ENCODE measurements at regions not wholly inside any gene's neighbourhood (a gene's known extent, or its start where the extent isn't known, plus 50 kb on each side); places are given as distances from the start of the nearest gene placed in this dataset.
"Not testable (repeated sequence)": the region's sequence is repeated elsewhere in the genome, so short reads cannot be mapped to it uniquely, and the experiment has no call there.

DNA sequence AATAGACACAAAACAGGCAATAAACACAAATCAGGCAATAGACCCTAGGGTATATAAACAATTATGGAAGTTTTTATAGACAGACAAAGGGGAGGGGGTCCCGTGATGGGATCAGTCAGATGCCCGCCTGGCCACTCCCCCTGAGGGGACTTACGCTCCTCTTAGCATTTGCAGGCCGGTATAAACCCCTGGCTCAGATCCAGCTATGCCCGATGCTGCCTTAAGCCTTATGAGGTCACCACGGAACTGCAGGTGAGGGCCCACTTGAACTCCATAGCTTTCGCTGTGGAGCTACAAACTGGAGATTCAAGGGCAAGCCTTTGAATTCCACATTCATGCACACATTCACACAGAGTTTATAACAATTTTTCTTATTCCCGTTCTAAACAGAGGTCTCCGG is 340.5 kb upstream of the USP9Y start:
- no peak for DNase-seq

DNA sequence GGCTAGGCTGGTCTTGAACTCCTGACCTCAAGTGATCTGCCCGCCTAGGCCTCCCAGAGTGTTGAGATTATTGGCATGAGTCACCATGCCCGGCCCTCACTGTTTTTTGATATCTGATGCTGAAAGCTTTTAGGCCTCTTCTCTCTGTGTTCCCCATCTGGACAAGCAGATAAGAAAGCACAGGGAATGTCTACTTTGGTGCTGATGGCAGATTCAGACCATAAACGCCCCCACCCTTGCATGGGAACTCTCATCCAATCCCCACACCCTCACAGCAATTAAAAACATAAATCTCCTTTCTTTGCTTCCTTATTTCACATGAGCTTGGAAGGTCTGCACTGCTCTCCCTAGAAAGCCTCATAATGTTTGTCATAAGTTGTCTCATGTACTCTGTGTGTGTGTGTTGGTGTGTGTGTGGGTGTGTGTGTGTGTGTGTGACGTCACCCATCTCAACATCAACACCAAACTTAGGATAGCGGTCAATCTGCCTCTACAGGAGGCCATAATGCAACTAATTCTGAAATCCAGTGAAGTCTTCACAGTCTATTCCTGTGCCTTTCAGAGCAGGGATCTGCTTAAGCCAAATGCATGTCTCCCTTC is 335.6 kb upstream of the USP9Y start:
- DNase-seq: no peak

DNA sequence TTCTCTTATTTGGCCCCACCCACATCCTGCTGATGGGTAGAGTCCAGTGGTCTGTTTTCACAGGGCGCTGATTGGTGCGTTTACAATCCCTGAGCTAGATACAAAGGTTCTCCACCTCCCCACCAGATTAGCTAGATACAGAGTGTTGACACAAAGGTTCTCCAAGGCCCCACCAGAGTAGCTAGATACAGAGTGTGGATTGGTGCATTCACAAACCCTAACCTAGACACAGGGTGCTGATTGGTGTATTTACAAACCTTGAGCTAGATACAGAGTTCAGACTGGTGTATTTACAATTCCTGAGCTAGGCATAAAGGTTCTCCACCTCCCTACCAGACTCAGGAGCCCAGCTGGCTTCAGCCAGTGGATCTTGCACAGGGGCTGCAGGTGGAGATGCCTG is 326.4 kb upstream of the USP9Y start:
- not testable (repeated sequence) for DNase-seq

DNA sequence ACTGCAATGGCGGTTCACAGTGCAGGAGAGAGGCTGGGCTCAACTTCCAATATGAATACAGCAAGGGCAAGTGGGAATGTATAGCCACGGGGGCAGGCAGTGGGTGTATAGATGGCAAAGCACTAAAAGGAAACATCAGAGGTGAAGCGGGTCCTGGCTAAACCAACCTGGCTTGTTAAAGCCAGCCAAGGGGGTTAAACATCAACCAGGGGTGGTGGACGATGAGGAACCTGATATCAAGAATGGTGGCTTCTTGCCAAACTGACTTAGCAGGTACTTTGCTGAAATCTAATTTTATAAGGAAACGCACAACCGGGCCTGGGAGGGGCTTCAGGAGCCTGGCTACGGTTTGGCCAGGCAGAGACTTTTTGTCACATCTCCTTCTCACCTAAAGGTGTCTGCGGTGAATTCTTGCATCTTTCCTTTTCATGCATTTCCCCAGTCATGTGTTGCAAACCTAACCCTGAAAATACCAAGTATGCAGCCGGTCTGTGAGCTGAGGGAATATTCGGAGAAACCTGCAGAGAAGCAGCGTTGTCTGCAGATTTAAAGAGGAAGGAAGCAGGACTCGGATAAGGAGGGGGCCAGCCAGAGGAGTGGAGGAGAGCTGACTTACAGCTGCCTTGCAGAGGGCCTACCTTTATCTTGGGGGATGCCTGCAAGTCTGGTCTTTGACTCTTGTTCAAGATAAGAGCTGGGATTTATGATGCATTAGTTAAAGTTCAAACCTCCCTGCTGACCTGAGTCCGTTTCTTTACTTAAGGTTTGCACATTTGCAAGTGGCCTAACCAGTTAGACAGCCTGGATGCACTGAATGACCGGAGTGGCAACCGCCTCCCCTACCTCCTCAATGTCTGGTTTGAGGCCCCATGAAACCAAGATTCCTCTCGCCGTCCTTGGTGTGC is 309.1 kb upstream of the USP9Y start:
- peak; percentile 0 to 20 (median 9) for DNase-seq

DNA sequence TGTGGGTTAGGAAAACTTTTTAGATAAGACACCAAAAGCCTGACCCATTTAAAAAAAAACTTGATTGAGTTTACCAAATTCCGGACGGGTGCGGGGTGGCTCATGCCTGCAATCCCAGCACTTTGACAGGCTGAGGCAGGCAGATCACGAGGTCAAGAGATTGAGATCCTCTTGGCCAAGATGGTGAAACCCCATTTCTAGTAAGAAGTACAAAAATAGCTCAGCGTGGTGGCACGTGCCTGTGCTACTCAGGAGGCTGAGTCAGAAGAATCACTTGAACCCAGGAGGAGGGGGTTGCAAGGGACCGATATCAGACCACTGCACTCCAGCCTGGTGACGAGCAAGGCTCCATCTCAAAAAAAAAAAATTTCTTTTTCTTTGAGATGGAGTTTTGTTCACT is 307.8 kb upstream of the USP9Y start:
- DNase-seq: peak in 3 of 4 experiments; percentile 1 to 24 (median 9)

DNA sequence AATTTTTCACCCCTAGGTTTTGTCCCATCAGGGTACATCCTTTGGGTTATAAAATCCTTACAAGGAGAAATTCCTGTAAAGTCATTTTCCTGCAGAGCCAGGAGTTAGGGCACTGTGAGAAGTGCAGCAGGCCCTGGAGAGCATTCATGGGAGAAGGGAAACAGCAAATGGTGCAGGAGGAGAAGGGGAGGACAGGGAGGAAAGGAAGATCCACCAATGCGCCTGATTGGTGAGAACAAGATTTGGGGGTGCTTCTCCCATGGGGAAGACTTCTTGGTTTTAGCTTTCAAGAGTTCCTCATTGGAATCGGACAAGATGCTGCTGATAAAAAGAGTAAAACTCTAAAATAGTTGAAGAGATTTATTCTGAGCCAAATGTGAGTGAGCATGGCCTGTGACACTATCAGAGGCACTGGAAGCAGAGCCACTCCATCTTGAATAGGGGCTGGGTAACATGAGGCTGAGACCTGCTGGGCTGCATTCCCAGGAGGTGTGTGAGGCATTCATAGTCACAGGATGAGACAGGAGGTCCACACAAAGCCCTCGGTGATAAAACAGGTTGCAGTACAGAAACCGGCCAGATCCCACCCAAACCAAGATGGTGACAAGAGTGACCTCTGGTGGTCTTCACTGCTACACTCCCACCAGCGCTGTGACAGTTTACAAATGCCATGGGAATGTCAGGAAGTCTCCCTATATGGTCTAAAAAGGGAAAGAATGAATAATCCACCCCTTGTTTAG is 305.5 kb upstream of the USP9Y start:
- DNase-seq: not testable (repeated sequence)

DNA sequence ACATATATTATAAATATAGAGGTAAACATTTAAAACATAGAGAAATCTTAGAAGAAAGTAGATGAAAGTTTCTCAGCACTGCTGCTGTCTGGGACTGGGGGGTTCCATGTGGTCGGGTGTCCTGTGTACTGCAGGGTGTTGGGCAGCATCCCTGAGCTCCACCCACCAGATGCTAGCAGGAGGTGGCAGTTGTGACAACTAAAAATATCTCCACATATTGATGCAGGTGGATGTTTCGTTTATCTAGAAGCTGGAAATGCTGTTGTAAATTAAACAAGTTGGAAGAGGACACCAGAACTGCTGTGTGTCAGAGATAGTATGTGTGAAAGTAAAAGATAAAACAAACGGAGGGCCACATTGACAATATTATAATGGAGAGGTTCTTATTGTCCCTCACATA is 297.1 kb upstream of the USP9Y start:
- DNase-seq: no peak

DNA sequence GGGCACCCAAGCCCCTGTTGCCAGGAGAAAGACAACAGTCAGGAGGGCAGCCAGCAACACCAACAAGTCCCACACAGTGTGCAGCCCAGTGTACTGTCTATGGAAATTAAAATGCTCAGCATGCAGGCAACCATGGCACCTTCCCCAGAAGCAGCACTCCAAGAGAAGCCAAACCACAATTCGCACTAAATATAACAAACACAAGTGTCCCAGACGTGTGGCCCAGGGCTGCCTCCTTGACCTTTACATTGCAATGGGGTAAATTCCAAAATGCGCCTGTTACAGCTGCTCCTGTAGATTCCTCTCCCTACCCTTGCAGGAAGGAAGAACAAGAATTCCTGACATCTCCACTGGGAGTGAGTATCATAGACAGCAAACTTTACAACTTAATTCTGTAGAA is 292.8 kb upstream of the USP9Y start:
- DNase-seq: no peak

DNA sequence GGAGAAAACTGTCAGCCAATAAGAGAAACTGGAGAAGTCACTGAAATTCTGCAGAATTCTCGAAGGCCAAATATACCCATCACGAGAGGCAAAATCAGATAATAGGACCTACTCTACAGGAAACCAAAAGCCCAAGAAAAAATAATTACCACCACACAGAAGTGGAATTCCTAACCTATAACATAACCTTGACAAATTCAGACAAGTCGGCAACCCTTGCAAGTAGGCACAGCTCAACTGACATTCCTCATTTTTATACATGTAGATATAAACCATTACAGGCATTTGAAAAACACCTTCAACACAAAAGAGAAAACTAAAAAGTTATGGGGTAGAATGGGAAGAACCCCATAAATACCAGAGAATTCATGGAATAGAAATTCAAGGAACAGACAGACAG is 290.3 kb upstream of the USP9Y start:
- DNase-seq: no peak

DNA sequence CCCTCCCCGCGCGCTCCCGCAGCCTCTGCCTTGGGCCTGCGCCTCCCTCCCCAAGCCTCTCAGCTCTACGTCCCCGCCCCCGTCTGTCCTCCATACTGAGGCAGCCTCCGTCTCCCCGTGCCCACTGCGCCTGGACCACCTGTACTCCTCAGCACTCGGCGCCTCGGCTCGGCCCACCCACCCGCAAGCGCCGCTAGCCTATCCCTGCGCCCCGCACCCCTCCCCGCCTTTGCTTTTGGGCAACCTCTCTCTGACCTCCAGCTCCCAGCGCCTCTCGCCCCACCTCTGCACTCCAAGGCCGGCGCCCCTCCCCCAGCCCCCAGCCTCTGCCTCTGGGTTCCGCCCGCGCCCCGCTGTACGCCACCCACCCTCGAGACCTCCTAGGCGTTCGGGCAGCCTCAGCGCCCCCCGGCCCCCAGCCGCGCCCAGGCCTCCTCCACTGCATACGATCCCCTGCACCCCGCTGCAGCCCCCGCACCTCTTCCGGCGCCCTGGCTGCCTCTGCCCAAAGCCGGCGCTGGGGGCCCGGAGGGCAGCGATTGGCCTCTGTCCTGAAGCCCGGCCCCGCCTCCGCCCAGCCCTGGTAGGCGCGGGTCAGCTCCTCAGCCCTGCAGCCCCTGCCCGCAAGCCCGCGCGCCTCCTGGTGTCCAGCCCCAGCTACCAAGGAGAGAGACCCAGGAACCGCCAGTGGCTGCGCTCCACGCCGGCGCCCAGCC is 279.8 kb upstream of the USP9Y start:
- peak; percentile 0 to 38 (median 6) for DNase-seq

DNA sequence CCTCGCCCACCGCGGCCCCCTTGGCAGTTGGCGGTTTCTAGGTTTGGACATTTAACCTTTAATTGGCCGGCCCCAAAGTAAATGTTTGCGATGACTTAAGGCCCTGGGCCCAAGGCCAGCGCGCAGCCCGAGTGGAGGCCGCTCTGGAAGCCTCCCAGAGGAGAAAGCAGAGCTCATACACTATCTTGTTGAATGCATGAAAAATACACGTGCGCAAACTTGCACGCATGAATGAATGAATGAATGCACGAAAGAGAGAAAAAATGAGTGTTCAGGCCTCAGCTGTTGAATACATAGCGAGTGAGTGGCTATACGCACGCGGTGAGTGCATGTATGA is 279.3 kb upstream of the USP9Y start:
- no peak for DNase-seq

DNA sequence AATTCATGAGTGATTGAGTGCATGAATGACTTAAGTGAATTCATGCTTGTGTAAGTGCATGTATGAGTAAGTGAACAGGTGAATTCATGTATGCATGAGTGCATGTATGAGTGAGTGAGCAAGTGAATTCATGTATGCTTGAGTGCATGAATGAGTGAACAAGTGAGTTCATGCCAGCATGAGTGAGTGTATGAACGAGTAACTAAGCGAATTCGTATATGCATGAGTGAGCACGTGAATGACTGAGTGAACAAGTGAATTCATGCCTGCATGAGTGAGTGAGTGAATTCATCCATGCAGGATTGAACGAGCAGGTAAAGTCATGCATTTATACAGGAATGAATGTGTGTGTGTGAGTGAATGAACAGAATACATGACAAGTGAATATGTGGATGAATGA is 278.5 kb upstream of the USP9Y start:
- no peak for DNase-seq

DNA sequence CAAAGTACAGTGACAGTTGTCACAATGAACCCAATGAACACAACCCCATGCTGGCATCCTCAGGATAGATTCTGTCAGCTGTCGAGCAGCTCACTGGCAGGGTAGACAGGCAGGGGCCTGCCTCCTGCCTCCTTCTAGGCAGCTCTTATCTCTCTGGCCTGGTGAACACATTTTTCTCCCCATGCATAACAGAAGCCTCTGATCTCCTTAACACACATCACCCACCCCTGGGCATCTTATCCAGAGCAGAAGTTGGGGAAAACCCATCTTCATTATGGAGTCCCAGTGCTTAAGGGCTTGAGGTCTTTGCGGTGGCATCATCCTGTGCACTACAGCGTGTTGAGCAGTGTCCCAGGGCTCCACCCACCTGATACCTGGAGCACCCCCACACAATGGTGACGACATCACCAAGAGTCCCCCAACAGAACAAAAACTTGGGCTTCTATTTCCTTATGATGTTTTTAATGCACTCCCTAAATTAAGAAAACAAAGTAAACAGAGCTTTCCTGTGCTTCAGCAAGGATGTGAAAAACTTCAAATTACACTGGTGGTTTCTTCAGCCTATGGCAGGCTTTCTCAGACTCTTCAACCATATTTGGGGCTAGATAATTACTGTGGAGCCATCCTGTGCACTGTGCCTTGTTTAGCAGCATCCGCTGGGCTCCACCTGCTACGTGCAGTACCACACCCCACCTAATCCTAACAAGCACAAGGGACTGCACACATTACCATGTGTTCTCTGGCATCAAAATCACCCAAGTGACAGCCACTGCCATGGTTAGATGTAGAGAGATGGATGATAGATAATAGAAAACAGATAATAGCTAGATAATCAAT is 277.4 kb upstream of the USP9Y start:
- DNase-seq: no peak

DNA sequence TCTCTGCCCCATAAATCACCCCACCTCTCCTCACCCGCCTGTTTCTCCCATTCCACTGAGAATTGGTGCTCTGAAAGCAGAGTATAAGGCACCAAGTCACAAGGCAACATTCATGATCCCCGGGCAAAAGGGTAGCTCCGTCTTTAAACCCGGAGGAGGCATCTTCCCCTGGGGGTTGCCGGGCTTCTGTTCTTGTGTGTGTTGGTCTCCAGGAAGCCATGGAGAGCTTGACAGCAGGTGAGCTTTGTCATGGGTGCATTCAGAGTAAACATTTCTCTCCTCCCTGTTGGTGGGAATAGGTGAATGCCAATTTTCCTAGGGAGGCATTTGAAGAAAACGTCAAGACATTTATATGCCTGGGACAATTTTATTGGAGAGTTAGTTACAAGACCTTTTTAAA is 275.5 kb upstream of the USP9Y start:
- DNase-seq: no peak

DNA sequence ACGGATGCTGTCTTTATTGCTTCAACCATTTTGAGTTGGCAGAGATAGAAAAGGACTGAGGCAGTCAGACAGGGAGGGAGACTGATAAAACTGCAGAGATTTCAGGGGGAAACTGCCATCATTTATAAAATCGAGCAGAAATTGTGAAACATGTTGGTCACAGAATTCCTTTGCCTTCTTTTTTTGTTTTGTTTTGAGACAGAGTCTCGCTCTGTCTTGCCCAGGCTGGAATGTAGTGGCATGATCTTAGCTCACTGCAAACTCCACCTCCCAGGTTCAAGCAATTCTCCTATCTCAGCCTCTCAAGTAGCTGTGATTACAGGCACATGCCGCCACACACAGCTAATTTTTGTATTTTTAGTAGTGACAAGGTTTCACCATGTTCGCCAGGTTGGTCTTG is 273.7 kb upstream of the USP9Y start:
- no peak for DNase-seq

DNA sequence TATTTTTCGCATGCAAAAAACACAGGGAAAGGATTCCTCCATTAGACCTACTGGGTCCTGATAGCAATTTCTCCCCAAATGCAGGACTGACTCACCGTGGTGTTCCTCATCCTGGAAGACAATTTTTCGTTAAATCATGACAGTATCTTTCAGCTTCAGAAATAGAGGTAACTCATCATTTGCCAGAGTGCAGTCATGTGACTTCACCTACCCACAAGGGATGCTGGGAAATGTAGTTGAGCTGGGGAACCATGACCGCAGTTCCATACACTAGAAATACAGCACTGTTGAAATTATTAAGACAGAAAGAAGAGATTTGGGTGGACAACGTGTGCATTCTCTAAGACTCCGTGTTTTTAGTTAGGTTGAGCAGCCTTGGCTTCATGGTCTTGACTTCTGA is 269.5 kb upstream of the USP9Y start:
- DNase-seq: no peak

DNA sequence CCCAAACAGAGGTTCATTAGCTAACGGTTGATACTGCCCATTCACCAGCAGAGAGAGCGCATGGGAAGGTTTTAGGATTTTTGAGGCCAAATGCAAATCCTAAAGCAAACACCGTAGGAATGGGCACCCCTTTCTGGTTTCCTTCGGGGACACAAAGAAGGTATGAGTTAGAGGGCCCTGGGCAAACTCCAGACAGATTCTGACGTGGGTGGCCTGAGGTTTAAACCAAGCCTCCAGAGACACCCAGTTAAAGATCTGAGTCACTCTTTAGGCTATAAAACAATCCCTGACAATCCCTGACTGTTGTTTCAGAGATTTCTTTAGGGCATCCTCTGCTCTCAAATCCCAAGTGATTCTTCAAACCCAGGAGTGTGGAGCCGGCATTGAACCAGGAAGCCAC is 262.2 kb upstream of the USP9Y start:
- DNase-seq: not testable (repeated sequence)

DNA sequence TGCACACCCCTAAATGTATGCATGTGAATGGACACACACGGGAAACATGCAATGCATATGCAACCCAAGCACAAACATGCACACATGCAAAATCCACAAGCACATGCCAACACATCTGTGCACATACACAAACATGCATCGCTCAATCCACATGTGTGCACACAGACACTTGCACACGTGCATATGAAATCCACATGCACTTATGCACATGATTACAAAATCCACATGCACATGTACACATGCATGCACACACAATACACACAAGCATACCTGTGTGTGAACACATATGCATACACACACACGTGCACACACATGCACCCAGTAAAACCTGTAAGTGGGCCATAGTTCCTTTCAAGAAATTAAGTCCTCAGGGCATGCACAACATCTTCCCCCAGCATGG is 256.8 kb upstream of the USP9Y start:
- DNase-seq: no peak

DNA sequence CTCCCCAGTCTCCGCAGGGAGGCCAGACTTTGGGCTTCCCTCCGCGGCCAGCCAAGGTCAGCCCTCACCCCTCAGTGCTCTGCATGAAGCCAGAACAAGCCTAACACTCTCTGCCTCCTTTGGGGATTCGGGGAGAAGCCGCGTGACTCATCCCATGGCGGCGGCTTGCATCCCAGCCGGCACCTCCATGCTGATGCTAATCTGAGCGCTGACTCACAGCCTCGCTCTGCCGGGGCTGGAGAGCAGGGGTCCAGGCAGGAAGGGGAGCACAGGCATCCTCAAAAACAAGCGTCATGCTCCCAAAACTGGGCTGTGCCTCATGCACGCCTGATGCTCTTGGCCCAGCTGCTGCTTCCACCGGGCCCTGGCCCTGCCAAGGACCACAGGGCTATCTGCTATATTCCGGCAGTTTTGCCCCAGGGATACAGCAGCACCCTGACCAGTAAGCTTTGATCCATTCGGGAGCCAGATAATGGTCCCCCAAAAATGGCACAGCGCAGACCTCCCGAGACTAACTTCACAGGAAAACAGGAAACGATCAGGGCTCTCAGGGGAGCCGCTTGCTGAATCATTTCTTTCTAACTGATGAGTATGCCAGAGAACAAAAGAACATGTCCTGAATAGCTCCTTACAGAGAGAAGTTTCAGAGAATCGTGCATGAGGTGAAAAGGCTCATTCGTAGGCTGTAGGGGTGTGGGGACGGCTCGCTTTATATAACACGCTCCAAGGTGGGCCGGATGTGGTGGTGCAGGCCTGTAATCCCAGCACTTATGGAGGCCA is 254.4 kb upstream of the USP9Y start:
- not testable (repeated sequence) for DNase-seq

DNA sequence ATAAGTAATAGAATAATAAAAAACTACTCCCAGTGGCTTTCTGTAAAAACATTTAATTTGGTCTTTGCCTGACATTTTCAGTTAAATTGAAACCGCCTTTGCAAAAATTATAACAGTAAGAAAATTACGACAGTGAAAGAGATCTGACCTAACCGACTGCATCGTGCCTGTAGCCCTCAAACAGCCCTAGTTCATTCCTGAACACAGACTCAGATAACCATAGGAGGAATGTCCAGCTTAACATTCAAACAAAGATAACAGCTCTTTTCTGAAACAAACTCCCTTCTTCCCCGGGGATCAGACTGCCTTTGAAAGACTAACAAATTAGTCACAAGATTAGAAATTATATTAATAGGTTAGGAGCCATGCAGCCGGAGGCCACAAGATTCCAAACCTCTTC is 252.5 kb upstream of the USP9Y start:
- DNase-seq: not testable (repeated sequence)

DNA sequence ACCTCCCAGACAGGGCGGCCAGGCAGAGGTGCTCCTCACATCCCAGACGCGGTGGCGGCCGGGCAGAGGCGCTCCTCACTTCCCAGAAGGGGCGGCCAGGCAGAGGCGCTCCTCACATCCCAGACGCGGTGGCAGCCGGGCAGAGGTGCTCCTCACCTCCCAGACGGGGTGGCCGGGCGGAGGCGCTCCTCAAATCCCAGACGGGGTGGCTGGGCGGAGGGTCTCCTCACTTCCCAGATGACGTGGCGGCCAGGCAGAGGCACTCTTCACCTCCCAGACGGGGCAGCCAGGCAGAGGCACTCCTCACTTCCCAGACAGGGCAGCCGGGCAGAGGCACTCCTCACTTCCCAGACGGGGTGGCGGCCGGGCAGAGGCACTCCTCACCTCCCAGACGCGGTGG is 247.7 kb upstream of the USP9Y start:
- not testable (repeated sequence) for DNase-seq
